Esophagus muscularis mucosa (tissue), 3 donors: ENCODE measurements at regions not wholly inside any gene's neighbourhood (a gene's known extent, or its start where the extent isn't known, plus 50 kb on each side); places are given as distances from the start of the nearest gene placed in this dataset.

ENCODE experiments used
- CTCF ChIP-seq, 3 experiments: fragments of 200-600 bp in 2 of 3; fragments of 450-650 bp in 1 of 3; sonication (generic) in 2 of 3; IDR thresholded peaks; one replicate each; pipeline ENCODE4 v1.5.1; 2017 to 2019; ENCODE audit warnings: antibody characterized with exemption in 3 of 3, mild to moderate bottlenecking in 2 of 3, moderate library complexity in 1 of 3
- POLR2A ChIP-seq: fragments of 450-650 bp; IDR thresholded peaks from one replicate; pipeline ENCODE4 v1.6.1; 2017; ENCODE audit warnings: antibody characterized with exemption, moderate library complexity, mild to moderate bottlenecking, low read depth
- POLR2AphosphoS5 ChIP-seq, 2 donors: sonication (generic); formaldehyde crosslinking; IDR thresholded peaks; one replicate each; pipeline ENCODE4 v1.6.1; 2017; ENCODE audit warnings: antibody characterized with exemption in 2 of 2

GRCh38 chr5:171728686-171729085 lies 56.9 kb upstream of the SMIM23 start:
- TF ChIP-seq CTCF (IDR thresholded peaks at IDR 0.05) = no peak
- TF ChIP-seq POLR2A = no peak
- TF ChIP-seq POLR2AphosphoS5 (IDR thresholded peaks at IDR 0.05) = no peak
